HG03060 (cell line): ENCODE measurements at regions not wholly inside any gene's neighbourhood (a gene's known extent, or its start where the extent isn't known, plus 50 kb on each side); places are given as distances from the start of the nearest gene placed in this dataset.

Source experiments
- ATAC-seq: cut with Tn5 transposase; IDR thresholded peaks from one replicate; pipeline ENCODE4 v1.9.1; 2021; ENCODE audit warnings: low read depth, moderate number of reproducible peaks; ENCODE audit not compliant: unreplicated experiment

- ATAC-seq = no peak
These were observed 223.3 kb downstream of the BCAT1 start for GRCh38 chr12:24725616-24726015.

DNA sequence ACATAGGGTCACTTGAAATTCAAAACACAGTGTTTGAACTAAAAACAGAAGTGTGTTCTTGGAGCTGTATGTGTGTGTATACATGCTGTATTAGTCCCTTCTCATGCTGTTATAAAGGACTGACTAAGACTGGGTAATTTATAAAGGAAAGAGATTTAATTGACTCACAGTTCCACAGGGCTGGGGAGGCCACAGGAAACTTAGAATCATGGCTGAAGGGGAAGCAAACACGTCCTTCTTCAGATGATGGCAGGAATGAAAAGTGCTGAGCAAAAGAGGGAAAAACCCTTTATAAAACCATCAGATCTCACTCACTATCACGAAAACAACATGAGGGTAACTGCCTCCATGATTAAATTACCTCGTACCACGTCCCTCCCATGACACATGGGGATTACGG lies 224.1 kb downstream of the BCAT1 start:
- no peak for ATAC-seq

GRCh38 chr12:24723759-24724158 lies 225.1 kb downstream of the BCAT1 start:
- ATAC-seq = no peak

GRCh38 chr12:24721191-24721590 lies 227.7 kb downstream of the BCAT1 start:
- ATAC-seq = no peak

GRCh38 chr12:24719293-24719721 lies 229.6 kb downstream of the BCAT1 start:
- peak; percentile 69 for ATAC-seq

DNA sequence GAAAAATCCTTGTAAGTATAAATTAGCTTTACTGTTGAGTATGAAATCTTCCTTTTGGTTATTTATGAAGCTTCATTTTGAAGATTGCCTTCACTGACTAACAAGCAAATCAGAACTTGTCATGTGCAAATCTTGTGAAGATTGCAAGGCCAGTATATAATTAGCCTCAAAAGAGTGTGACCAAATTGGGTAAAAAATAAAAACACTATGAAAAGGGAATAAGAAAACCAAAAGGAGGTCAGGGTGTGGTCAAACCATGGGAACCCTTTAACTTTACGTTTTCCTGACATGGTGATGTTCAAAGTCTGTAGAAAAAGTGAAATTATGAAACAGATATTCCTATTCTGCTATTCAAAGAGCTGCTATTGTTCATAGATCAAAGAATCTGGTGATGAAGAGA lies 230.3 kb downstream of the BCAT1 start:
- no peak for ATAC-seq

DNA sequence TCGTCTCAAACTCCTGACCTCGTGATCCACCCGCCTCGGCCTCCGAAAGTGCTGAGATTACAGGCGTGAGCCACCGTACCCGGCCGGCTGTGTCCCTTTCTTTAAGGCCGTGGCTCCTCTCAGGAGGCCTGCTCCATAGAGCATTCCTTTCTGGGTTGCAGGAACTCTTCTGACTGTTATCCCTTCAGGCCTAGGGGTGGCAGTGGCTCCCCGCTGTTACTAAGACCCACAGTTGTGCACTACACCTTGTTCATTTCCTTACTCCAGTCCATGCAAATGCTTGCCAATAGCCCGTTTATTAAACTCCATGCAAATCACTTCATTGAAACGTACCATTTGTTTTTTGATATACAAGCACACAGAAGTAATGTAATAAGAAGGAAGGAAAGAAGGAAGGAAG lies 234.7 kb downstream of the BCAT1 start:
- no peak for ATAC-seq

GRCh38 chr12:24711056-24712008 lies 237.6 kb downstream of the BCAT1 start:
- ATAC-seq = no peak

GRCh38 chr12:24709216-24709615 lies 239.7 kb downstream of the BCAT1 start:
- ATAC-seq = no peak

DNA sequence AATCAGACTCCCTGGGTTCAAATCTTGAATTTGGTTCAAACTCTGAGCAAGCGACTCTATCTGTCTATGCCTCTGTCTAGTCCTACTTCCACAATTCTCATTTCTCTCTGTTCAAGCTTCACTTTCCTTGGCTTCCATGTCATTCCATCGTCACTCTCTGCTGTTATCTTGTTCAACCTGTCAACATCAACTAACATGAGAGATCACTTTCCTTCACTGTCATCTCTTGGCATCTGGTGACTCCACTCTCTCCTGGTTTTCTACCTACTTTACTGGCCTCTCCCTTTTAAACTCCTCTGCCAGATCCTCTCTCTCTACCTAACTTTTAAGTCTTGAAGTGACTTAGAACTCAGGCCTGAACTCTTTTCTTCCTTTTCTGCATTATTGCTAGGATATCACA lies 240.2 kb downstream of the BCAT1 start:
- ATAC-seq = no peak

- ATAC-seq = no peak
These were observed 240.9 kb downstream of the BCAT1 start for GRCh38 chr12:24708043-24708442.

DNA sequence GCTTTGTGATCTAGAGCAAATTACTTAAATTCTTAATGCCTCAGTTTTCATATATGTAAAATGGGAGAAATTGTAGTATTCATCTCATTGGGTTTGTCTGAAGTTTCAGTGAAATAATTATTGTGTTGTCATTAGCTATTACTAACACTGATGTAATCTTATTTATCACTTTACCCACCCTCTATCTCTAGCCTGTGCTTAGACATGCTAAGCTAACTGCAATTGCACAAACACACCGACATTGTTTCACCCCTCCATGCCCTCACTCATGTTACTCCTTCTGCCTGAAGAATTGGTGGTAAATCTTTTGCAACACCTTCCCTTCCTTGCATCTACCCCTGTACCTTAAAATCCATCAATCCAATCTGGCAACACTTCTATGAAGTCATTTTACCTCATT lies 241.6 kb downstream of the BCAT1 start:
- no peak for ATAC-seq

- ATAC-seq = peak; percentile 100
These were observed 243.1 kb downstream of the BCAT1 start for GRCh38 chr12:24705741-24706358.

- ATAC-seq = no peak
These were observed 243.7 kb downstream of the BCAT1 start for GRCh38 chr12:24705216-24705615.

GRCh38 chr12:24701343-24701742 lies 247.6 kb downstream of the BCAT1 start:
- no peak for ATAC-seq

DNA sequence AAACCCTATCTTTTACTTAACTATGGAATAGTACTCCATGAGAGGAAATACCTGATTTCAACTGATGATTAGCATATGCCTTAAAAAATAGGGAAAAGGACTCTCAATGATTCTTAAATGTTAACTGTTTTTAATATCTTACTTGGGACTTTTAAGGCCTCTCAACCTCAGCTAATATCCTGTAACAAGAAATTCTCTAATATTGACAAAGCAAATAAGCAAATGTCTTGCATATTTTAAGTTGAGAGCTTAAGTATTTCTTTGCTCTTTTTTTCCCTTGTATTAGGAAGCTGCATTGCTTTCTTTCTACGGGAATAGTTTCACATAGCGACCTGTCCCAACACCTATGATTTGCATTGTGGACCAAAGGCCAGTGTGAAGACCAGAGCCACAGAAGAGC lies 249.9 kb downstream of the BCAT1 start:
- ATAC-seq = no peak

- no peak for ATAC-seq
These were observed 251.1 kb downstream of the BCAT1 start for GRCh38 chr12:24697769-24698168.

DNA sequence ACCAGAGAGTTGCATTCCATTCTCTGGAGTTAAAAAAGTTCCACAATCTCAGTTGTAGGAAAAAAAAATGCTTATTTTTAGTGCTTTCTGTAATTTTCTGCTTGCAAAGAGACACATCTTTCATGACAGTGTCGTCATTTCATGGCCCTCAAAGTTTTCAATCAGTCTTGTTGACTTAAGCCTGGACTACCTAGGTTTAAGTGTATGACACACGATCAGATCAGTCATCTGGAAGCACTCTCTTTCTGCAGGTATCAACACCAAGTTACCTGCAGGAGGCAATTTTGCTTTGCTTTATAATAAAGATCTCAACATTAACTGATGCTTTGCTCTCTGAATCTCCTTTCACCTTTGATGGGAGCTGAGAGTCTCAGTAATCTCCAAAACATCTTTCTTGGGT lies 251.6 kb downstream of the BCAT1 start:
- no peak for ATAC-seq

GRCh38 chr12:24696800-24697199 lies 252.1 kb downstream of the BCAT1 start:
- ATAC-seq = no peak

DNA sequence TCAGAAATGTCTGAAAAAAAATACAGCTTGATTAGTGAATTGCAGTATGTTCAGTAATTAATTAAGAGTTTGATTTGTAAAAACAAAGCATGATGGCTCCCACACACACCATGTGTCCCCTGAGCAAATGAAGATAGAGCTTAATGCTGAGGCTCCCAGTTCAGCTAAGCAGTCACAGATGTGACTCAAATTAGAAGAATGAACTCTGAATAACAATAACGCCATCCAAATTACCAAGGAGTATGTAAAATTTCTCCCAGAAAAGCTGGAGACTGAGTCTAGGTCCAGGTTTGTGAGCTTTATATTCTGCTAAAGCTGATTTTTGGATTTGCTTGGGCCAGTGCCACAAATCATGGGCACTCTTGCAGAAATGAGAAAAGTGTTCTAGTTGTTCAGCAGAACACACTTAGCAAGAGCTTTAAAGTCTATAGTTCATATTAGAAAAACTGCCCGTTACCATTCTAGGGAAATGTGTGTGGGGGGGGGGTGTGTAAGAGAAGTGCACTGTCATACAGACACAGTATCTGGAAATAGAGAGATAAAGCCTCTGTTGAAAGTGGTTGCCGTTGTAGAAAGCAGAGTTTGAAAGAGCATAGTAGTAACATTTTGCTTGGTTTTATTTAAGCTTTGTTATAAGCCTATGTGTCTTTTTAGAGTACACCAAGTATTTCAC lies 253.1 kb downstream of the BCAT1 start:
- ATAC-seq = no peak

GRCh38 chr12:24695103-24695502 lies 253.8 kb downstream of the BCAT1 start:
- ATAC-seq = no peak
